ENCODE measurements at regions not wholly inside any gene's neighbourhood (a gene's known extent, or its start where the extent isn't known, plus 50 kb on each side); places are given as distances from the start of the nearest gene placed in this dataset.

DNA sequence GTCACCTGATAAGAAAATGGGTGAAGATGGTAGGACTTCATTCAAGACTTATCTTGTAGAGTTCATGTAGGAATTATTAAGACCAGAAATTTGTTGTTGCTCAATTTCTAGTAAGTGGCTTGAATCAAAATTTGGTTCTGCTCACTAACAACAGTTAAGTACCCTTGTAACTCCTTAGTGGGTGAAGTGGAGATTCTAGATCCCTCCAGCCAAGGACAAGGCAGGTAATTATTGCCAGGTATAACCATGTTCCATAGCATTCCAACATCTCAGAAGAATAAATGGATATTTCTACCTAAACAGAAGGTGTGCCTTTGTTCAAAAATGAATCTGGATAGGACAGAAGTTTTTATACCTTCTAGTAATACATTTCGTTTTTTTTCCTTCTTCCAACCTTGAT is 282.3 kb downstream of the DUSP10 start:
- Histone ChIP-seq H2AFZ (ENCODE audit: insufficient read depth, low read depth, low read length, poor library complexity, severe bottlenecking) (no peak overlapping the region), H3K9ac (ENCODE audit: low read length) (no peak overlapping the region), H3K79me2 (ENCODE audit: control insufficient read depth, insufficient read depth, low read length) (no peaks in the 10 kb centered on the region), H3K27me3 (replicated peaks in 1 of 4; ENCODE audit: control extremely low read depth in 1 of 4, control insufficient read depth in 3 of 4, insufficient read depth in 4 of 4, low read length in 3 of 4) (no peaks in the 10 kb centered on the region), H3K36me3 (replicated peaks in 1 of 2; ENCODE audit: control extremely low read depth in 1 of 2, control insufficient read depth in 1 of 2, extremely low read depth in 1 of 2, insufficient read depth in 2 of 2, low read length in 1 of 2) (no peaks in the 10 kb centered on the region), H3K27ac (ENCODE audit: low read length in 2 of 2) (no peak overlapping the region), H3K9me3 (ENCODE audit: control extremely low read depth in 1 of 3, control insufficient read depth in 2 of 3, insufficient read depth in 1 of 3, low read length in 2 of 3) (no peaks in the 10 kb centered on the region), H3K4me2 (replicated peaks; ENCODE audit: low read depth, low read length, poor library complexity, severe bottlenecking) (no peak overlapping the region), H3K4me1 (ENCODE audit: control insufficient read depth in 2 of 2, insufficient read depth in 2 of 2, low read length in 2 of 2) (no peaks in the 10 kb centered on the region), H3K4me3 (ENCODE audit: control extremely low read depth in 1 of 5, extremely low read depth in 1 of 5, insufficient read depth in 1 of 5, low read depth in 2 of 5, low read length in 4 of 5) (no peak overlapping the region), H4K20me1 (ENCODE audit: control insufficient read depth, insufficient read depth, low read length, poor library complexity, severe bottlenecking) (no peaks in the 10 kb centered on the region)
- TF ChIP-seq, protein P1, sequence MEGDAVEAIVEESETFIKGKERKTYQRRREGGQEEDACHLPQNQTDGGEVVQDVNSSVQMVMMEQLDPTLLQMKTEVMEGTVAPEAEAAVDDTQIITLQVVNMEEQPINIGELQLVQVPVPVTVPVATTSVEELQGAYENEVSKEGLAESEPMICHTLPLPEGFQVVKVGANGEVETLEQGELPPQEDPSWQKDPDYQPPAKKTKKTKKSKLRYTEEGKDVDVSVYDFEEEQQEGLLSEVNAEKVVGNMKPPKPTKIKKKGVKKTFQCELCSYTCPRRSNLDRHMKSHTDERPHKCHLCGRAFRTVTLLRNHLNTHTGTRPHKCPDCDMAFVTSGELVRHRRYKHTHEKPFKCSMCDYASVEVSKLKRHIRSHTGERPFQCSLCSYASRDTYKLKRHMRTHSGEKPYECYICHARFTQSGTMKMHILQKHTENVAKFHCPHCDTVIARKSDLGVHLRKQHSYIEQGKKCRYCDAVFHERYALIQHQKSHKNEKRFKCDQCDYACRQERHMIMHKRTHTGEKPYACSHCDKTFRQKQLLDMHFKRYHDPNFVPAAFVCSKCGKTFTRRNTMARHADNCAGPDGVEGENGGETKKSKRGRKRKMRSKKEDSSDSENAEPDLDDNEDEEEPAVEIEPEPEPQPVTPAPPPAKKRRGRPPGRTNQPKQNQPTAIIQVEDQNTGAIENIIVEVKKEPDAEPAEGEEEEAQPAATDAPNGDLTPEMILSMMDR (IDR thresholded peaks at IDR 0.05), result no peak
- TF ChIP-seq EZH2 (IDR thresholded peaks at IDR 0.05; ENCODE audit: borderline replicate concordance, insufficient read depth, low read depth, low read length, poor library complexity, severe bottlenecking), result no peak
- DNase-seq, result no peak
- no peaks in the 10 kb centered on the region for H3K4me1 Mint-ChIP-seq
- intact Hi-C loops (cut with micrococcal nuclease), result no loop called here
- no peak overlapping the region for H3K4me3 Mint-ChIP-seq
- H3K9me3 Mint-ChIP-seq (ENCODE audit: insufficient read depth), result no peaks in the 10 kb centered on the region
- H3K27me3 Mint-ChIP-seq, result peaks cover 12% of the 10 kb centered on the region
- no CpG with 5 or more reads among the region's 1 CpG for WGBS (ENCODE audit: insufficient coverage)
- no peak overlapping the region for H3K27ac Mint-ChIP-seq
- CTCF ChIA-PET, result no interaction called here
- POLR2A ChIA-PET, result no interaction called here
- no peak for ATAC-seq (ENCODE audit: low read depth)

- TF ChIP-seq, protein P1 (IDR thresholded peaks at IDR 0.05), result no peak
- TF ChIP-seq EZH2 (IDR thresholded peaks at IDR 0.05; ENCODE audit: borderline replicate concordance, insufficient read depth, low read depth, low read length, poor library complexity, severe bottlenecking), result no peak
- CTCF ChIA-PET, result no interaction called here
- intact Hi-C loops (cut with micrococcal nuclease), result no loop called here
- H3K9me3 ChIP-seq (ENCODE audit: control extremely low read depth in 1 of 3, control insufficient read depth in 2 of 3, insufficient read depth in 1 of 3, low read length in 2 of 3), result no peaks in the 10 kb centered on the region
- H3K4me3 ChIP-seq (ENCODE audit: control extremely low read depth in 1 of 5, extremely low read depth in 1 of 5, insufficient read depth in 1 of 5, low read depth in 2 of 5, low read length in 4 of 5), result no peak overlapping the region
- no peak for DNase-seq
- POLR2A ChIA-PET, result no interaction called here
- H3K4me2 ChIP-seq (replicated peaks; ENCODE audit: low read depth, low read length, poor library complexity, severe bottlenecking), result no peak overlapping the region
- no peak overlapping the region for H2AFZ ChIP-seq (ENCODE audit: insufficient read depth, low read depth, low read length, poor library complexity, severe bottlenecking)
- no peaks in the 10 kb centered on the region for H3K79me2 ChIP-seq (ENCODE audit: control insufficient read depth, insufficient read depth, low read length)
- H3K36me3 ChIP-seq (replicated peaks in 1 of 2; ENCODE audit: control extremely low read depth in 1 of 2, control insufficient read depth in 1 of 2, extremely low read depth in 1 of 2, insufficient read depth in 2 of 2, low read length in 1 of 2), result no peaks in the 10 kb centered on the region
- Mint-ChIP-seq H3K27me3 (peaks cover 14% of the 10 kb centered on the region), H3K4me1 (no peaks in the 10 kb centered on the region), H3K9me3 (ENCODE audit: insufficient read depth) (no peaks in the 10 kb centered on the region), H3K4me3 (no peak overlapping the region), H3K27ac (no peak overlapping the region)
- no peak for ATAC-seq (ENCODE audit: low read depth)
- H4K20me1 ChIP-seq (ENCODE audit: control insufficient read depth, insufficient read depth, low read length, poor library complexity, severe bottlenecking), result no peaks in the 10 kb centered on the region
- H3K9ac ChIP-seq (ENCODE audit: low read length), result no peak overlapping the region
- WGBS (ENCODE audit: insufficient coverage), result 100% methylated on average over 1 of the region's 1 CpG
- H3K27me3 ChIP-seq (replicated peaks in 1 of 4; ENCODE audit: control extremely low read depth in 1 of 4, control insufficient read depth in 3 of 4, insufficient read depth in 4 of 4, low read length in 3 of 4), result no peaks in the 10 kb centered on the region
- H3K4me1 ChIP-seq (ENCODE audit: control insufficient read depth in 2 of 2, insufficient read depth in 2 of 2, low read length in 2 of 2), result no peaks in the 10 kb centered on the region
- H3K27ac ChIP-seq (ENCODE audit: low read length in 2 of 2), result no peak overlapping the region
These were observed 279.5 kb downstream of the DUSP10 start for GRCh38 chr1:221462345-221462744.

Measured in B cell (primary cell).